Lower leg skin (tissue), 4 donors: ENCODE measurements at regions not wholly inside any gene's neighbourhood (a gene's known extent, or its start where the extent isn't known, plus 50 kb on each side); places are given as distances from the start of the nearest gene placed in this dataset.

Source experiments
- DNase-seq, 2 donors: peaks; one replicate each; pipeline ENCODE4 v3.0.0-alpha.2; 2019; ENCODE audit warnings: low spot score in 2 of 2
- H3K4me3 ChIP-seq: fragments of 200-600 bp; sonication (generic); 2 replicates; pipeline ENCODE4 v1.5.1; 2017; ENCODE audit warnings: mild to moderate bottlenecking, low read depth; ENCODE audit not compliant: poor library complexity, severe bottlenecking
- CTCF ChIP-seq, 3 donors: fragments of 450-650 bp; IDR thresholded peaks; one replicate each; pipeline ENCODE4 v1.5.1; 2016; ENCODE audit warnings: antibody characterized with exemption in 3 of 3, mild to moderate bottlenecking in 3 of 3, moderate library complexity in 2 of 3
- POLR2A ChIP-seq, 2 donors: fragments of 450-650 bp; IDR thresholded peaks; one replicate each; pipeline ENCODE4 v1.6.1; 2016 to 2017; ENCODE audit warnings: antibody characterized with exemption in 2 of 2, mild to moderate bottlenecking in 1 of 2, moderate library complexity in 1 of 2
- WGBS, 2 donors: methylation state at CpG; one replicate each; pipeline ENCODE4 v1.1.5; 2018; 5-methylcytosine and 5-hydroxymethylcytosine counted together
- intact Hi-C: fragments of 100-400 bp; cut with DNase I; formaldehyde crosslinking; loops from one replicate; pipeline ENCODE4 v1.15.0; 2023; ENCODE audit warnings: low total_unique reads

- no peak overlapping the region for H3K4me3 ChIP-seq
- no peak for TF ChIP-seq POLR2A (IDR thresholded peaks at IDR 0.05)
- no peak for TF ChIP-seq CTCF (IDR thresholded peaks at IDR 0.05)
- intact Hi-C loops: no loop called here
- DNase-seq: peak in 1 of 2 donors; percentile 70
- WGBS, 2 donors: 75 to 89% methylated on average over 12 of the region's 12 CpGs
These were observed 130.0 kb downstream of the HMX1 start for GRCh38 chr4:8741513-8742226.

- H3K4me3 ChIP-seq: no peak overlapping the region
- WGBS, 2 donors: 66 to 70% methylated on average over 22 of the region's 22 CpGs
- DNase-seq: peak in 1 of 2 donors; percentile 76
- TF ChIP-seq CTCF (IDR thresholded peaks at IDR 0.05): no peak
- no peak for TF ChIP-seq POLR2A (IDR thresholded peaks at IDR 0.05)
- intact Hi-C loops: no loop called here
These were observed 130.8 kb downstream of the HMX1 start for GRCh38 chr4:8740666-8741395.

GRCh38 chr4:8739820-8740665, 131.6 kb downstream of the HMX1 start:
- 66 to 76% methylated on average over 23 of the region's 23 CpGs for WGBS, 2 donors
- DNase-seq: peak in 1 of 2 donors; percentile 74
- no peak overlapping the region for H3K4me3 ChIP-seq
- intact Hi-C loops: no loop called here
- no peak for TF ChIP-seq CTCF (IDR thresholded peaks at IDR 0.05)

- WGBS, 2 donors: 82 to 85% methylated on average over 11 of the region's 11 CpGs
- intact Hi-C loops: no loop called here
- no peak for DNase-seq
- no peak overlapping the region for H3K4me3 ChIP-seq
- TF ChIP-seq POLR2A (IDR thresholded peaks at IDR 0.05) (no peak), CTCF (IDR thresholded peaks at IDR 0.05) (no peak)
These were observed 132.3 kb downstream of the HMX1 start for GRCh38 chr4:8739317-8739716.

GRCh38 chr4:8738471-8738931, 133.1 kb downstream of the HMX1 start:
- WGBS, 2 donors: 82 to 89% methylated on average over 5 to 7 of the region's 15 CpGs
- no peak for DNase-seq
- no peak overlapping the region for H3K4me3 ChIP-seq
- intact Hi-C loops: no loop called here
- TF ChIP-seq CTCF (IDR thresholded peaks at IDR 0.05): no peak
- no peak for TF ChIP-seq POLR2A (IDR thresholded peaks at IDR 0.05)
